Neural progenitor cell (in vitro differentiated cells): ENCODE measurements at regions not wholly inside any gene's neighbourhood (a gene's known extent, or its start where the extent isn't known, plus 50 kb on each side); places are given as distances from the start of the nearest gene placed in this dataset.

Experiments used
- DNase-seq: peaks from one replicate; pipeline ENCODE4 v3.0.0-alpha.2; 2016; ENCODE audit warnings: low spot score
- H2AFZ ChIP-seq: fragments of 200-600 bp; sonication (generic); replicated peaks from 2 replicates; pipeline ENCODE4 v1.6.1; 2016; ENCODE audit warnings: antibody characterized with exemption
- H3F3A ChIP-seq: fragments of 200-600 bp; sonication (generic); 2 replicates; pipeline ENCODE4 v1.6.1; 2016; ENCODE audit warnings: antibody characterized with exemption, low read depth
- H3K27ac ChIP-seq: fragments of 200-600 bp; sonication (generic); 2 replicates; pipeline ENCODE4 v1.5.1; 2016; ENCODE audit warnings: mild to moderate bottlenecking
- H3K27me3 ChIP-seq: fragments of 200-600 bp; sonication (generic); 2 replicates; pipeline ENCODE4 v1.6.1; 2016; ENCODE audit warnings: mild to moderate bottlenecking, moderate library complexity
- H3K36me3 ChIP-seq: fragments of 200-600 bp; sonication (generic); 2 replicates; pipeline ENCODE4 v1.5.1; 2016
- H3K4me1 ChIP-seq: fragments of 200-600 bp; sonication (generic); 2 replicates; pipeline ENCODE4 v1.6.1; 2016; ENCODE audit warnings: mixed run types
- H3K4me2 ChIP-seq: fragments of 200-600 bp; sonication (generic); 2 replicates; pipeline ENCODE4 v1.6.1; 2016
- H3K4me3 ChIP-seq: fragments of 200-600 bp; sonication (generic); 2 replicates; pipeline ENCODE4 v1.5.1; 2016
- H3K79me2 ChIP-seq: fragments of 200-600 bp; sonication (generic); 2 replicates; pipeline ENCODE4 v1.6.1; 2016; ENCODE audit warnings: low read depth
- H3K9ac ChIP-seq: fragments of 200-600 bp; sonication (generic); 2 replicates; pipeline ENCODE4 v1.6.1; 2016
- H3K9me3 ChIP-seq: fragments of 200-600 bp; sonication (generic); 2 replicates; pipeline ENCODE4 v1.5.1; 2016; ENCODE audit warnings: low read depth
- H4K20me1 ChIP-seq: fragments of 200-600 bp; sonication (generic); 2 replicates; pipeline ENCODE4 v1.6.1; 2016; ENCODE audit warnings: low read depth
- H3K27ac Mint-ChIP-seq: 3 replicates; pipeline ENCODE4 v1.8.0; 2021; ENCODE audit warnings: mixed read lengths
- H3K27me3 Mint-ChIP-seq: 2 replicates; pipeline ENCODE4 v1.8.0; 2022; ENCODE audit warnings: low read depth, mild to moderate bottlenecking, inconsistent platforms, moderate library complexity, mixed read lengths; ENCODE audit not compliant: insufficient read depth
- H3K36me3 Mint-ChIP-seq: 3 replicates; pipeline ENCODE4 v1.8.0; 2021; ENCODE audit warnings: mixed read lengths
- H3K4me1 Mint-ChIP-seq: 3 replicates; pipeline ENCODE4 v1.8.0; 2021; ENCODE audit warnings: mixed read lengths
- H3K4me3 Mint-ChIP-seq: 3 replicates; pipeline ENCODE4 v1.8.0; 2021; ENCODE audit warnings: mild to moderate bottlenecking, moderate library complexity, mixed read lengths
- H3K9me3 Mint-ChIP-seq: 3 replicates; pipeline ENCODE4 v1.8.0; 2020; ENCODE audit warnings: mixed read lengths
- EZH2 ChIP-seq: fragments of 200-600 bp; sonication (generic); IDR thresholded peaks from 2 replicates; pipeline ENCODE4 v1.6.1; 2017; ENCODE audit warnings: antibody characterized with exemption, mild to moderate bottlenecking, moderate library complexity
- EZH2phosphoT487 ChIP-seq: fragments of 200-600 bp; sonication (generic); IDR thresholded peaks from 2 replicates; pipeline ENCODE4 v1.6.1; 2017; ENCODE audit warnings: antibody characterized with exemption
- TF ChIP-seq, protein P1 (sequence below): fragments of 200-600 bp; sonication (generic); IDR thresholded peaks from 2 replicates; pipeline ENCODE4 v1.5.1; 2017; ENCODE audit warnings: antibody characterized with exemption, mild to moderate bottlenecking

DNA sequence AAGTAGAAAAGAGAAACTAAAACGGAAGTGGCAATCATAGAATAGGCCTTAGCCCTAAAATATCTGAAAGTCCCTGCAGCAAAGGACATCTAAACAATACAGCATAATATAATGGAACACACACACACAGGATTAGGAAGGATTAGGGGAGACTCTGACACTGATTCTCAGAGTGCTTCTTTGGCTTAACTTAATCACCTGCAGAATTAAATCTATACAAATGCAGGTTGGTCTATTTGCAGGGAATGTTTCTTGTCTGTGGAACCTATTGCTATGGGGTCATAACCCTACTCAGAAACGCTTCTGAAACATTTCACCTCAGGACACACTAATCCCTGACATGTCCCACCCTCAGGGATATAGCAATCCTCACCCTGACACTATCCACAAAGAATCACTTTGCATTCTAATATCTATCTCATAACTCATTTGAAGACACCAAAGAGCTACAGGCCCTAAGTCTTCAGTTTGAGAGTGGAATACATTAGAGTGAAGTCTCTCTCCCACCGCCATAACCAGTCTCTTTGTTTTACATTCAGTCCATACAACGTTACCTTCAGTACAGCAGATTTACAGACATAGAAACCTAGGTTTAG lies 1041.2 kb downstream of the TUSC7 start:
- Mint-ChIP-seq H3K4me3 (no peak overlapping the region), H3K27ac (no peak overlapping the region), H3K9me3 (no peaks in the 10 kb centered on the region), H3K36me3 (no peaks in the 10 kb centered on the region), H3K27me3 (peaks cover 2% of the 10 kb centered on the region), H3K4me1 (peaks cover 9% of the 10 kb centered on the region)
- Histone ChIP-seq H3K27ac (no peak overlapping the region), H4K20me1 (no peaks in the 10 kb centered on the region), H2AFZ (no peak overlapping the region), H3K79me2 (no peaks in the 10 kb centered on the region), H3F3A (no peaks in the 10 kb centered on the region), H3K27me3 (no peaks in the 10 kb centered on the region), H3K4me2 (no peak overlapping the region), H3K4me3 (no peak overlapping the region), H3K9ac (no peak overlapping the region), H3K4me1 (peaks cover 16% of the 10 kb centered on the region), H3K9me3 (no peaks in the 10 kb centered on the region), H3K36me3 (no peaks in the 10 kb centered on the region)
- DNase-seq: peak; percentile 42
- peak; percentile 81 for TF ChIP-seq EZH2phosphoT487
- TF ChIP-seq, protein P1, sequence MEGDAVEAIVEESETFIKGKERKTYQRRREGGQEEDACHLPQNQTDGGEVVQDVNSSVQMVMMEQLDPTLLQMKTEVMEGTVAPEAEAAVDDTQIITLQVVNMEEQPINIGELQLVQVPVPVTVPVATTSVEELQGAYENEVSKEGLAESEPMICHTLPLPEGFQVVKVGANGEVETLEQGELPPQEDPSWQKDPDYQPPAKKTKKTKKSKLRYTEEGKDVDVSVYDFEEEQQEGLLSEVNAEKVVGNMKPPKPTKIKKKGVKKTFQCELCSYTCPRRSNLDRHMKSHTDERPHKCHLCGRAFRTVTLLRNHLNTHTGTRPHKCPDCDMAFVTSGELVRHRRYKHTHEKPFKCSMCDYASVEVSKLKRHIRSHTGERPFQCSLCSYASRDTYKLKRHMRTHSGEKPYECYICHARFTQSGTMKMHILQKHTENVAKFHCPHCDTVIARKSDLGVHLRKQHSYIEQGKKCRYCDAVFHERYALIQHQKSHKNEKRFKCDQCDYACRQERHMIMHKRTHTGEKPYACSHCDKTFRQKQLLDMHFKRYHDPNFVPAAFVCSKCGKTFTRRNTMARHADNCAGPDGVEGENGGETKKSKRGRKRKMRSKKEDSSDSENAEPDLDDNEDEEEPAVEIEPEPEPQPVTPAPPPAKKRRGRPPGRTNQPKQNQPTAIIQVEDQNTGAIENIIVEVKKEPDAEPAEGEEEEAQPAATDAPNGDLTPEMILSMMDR: no peak
- no peak for TF ChIP-seq EZH2

DNA sequence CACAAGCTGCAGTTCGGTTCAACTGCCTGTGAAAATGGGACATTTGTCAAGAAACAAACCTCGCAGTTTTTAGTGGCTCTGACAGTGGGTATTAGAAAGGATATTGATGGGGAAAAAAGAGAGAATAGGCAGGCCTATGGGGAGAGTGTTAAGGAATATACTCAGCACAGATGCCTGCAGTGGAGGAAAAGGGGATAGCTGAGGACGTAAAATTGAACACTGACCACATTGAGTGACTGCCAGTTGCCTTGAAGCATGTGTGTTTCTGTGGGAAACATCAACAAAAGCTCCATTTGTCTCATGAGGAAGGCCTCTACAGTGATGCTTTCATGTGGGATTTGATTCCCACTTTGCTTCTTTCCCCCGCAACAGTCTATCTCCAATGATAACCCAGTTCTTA lies 1042.1 kb downstream of the TUSC7 start:
- Histone ChIP-seq H3K4me2 (no peak overlapping the region), H3F3A (no peaks in the 10 kb centered on the region), H3K27ac (no peak overlapping the region), H3K4me3 (no peak overlapping the region), H3K4me1 (peaks cover 21% of the 10 kb centered on the region), H3K36me3 (no peaks in the 10 kb centered on the region), H3K79me2 (no peaks in the 10 kb centered on the region), H3K27me3 (no peaks in the 10 kb centered on the region), H3K9ac (no peak overlapping the region), H2AFZ (no peak overlapping the region), H4K20me1 (no peaks in the 10 kb centered on the region), H3K9me3 (no peaks in the 10 kb centered on the region)
- H3K4me1 Mint-ChIP-seq: peaks cover 9% of the 10 kb centered on the region
- DNase-seq: no peak
- peaks cover 2% of the 10 kb centered on the region for H3K27me3 Mint-ChIP-seq
- no peaks in the 10 kb centered on the region for H3K36me3 Mint-ChIP-seq
- H3K4me3 Mint-ChIP-seq: no peak overlapping the region
- H3K9me3 Mint-ChIP-seq: no peaks in the 10 kb centered on the region
- H3K27ac Mint-ChIP-seq: no peak overlapping the region
- no peak for TF ChIP-seq EZH2
- TF ChIP-seq EZH2phosphoT487: no peak
- TF ChIP-seq, protein P1: no peak

DNA sequence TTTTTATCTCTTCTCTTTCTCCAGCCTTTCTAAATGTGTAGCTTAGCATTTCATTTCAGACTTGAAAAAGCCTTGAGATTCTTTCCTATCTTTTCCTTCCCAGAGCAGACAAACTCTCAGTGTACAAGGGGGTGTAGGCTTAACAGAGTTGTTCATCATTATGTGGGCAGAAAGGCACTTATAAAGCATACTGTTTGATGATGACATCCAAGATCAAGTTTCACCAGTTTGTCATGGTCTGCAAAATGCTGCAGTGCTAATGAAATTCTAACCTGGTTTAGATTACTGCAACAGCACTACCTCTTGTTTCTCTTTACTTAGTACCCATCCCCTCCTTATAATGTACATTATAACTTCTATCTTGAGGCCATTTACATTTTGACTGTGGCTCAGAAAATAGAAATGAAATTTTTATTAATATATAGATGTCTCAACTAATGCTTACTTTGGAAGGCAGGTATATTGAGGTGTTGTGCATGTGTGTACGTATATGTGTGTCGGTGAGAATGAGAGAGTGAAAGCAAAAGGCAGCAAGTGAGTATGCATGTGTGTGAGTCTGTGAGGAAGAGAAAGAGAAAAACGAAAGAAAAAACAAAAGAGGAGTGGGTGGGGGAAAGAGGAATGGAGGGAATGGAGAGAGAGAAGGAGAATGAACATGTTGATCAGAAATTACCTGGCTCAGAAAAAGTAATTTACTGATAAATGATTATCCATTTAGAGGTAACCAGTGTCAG lies 1043.6 kb downstream of the TUSC7 start:
- peaks cover 21% of the 10 kb centered on the region for H3K4me1 ChIP-seq
- Mint-ChIP-seq H3K27me3 (peaks cover 2% of the 10 kb centered on the region), H3K36me3 (no peaks in the 10 kb centered on the region), H3K9me3 (no peaks in the 10 kb centered on the region), H3K4me3 (no peak overlapping the region), H3K27ac (no peak overlapping the region), H3K4me1 (peaks cover 9% of the 10 kb centered on the region)
- no peak for DNase-seq
- no peaks in the 10 kb centered on the region for H3K27me3 ChIP-seq
- H3K9me3 ChIP-seq: no peaks in the 10 kb centered on the region
- H3K27ac ChIP-seq: no peak overlapping the region
- TF ChIP-seq, protein P1: no peak
- TF ChIP-seq EZH2phosphoT487 (no peak), EZH2 (no peak)
- H3K4me2 ChIP-seq: no peak overlapping the region
- no peaks in the 10 kb centered on the region for H4K20me1 ChIP-seq
- H3K4me3 ChIP-seq: no peak overlapping the region
- no peaks in the 10 kb centered on the region for H3K79me2 ChIP-seq
- no peaks in the 10 kb centered on the region for H3K36me3 ChIP-seq
- no peak overlapping the region for H2AFZ ChIP-seq
- no peaks in the 10 kb centered on the region for H3F3A ChIP-seq
- no peak overlapping the region for H3K9ac ChIP-seq
